ENCODE measurements at regions not wholly inside any gene's neighbourhood (a gene's known extent, or its start where the extent isn't known, plus 50 kb on each side); places are given as distances from the start of the nearest gene placed in this dataset.

DNA sequence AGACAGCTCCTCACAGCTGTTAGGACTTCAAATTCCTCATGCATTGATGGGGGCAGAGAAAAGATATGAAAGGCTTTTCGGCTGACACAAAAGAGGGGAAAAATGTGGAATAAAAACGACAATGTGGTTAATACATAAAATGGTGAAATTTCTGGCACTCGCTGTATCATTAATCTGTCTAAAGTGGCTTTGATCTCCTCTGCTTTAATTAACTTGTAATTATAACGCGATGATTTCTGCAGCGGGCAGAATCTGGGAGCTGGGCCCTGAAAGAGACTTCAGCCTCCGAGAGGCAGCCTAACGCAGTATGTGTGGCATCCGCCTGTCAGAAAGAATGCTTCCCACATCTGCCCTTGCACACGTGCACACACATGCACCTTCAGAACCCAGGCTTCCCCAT, 144.1 kb upstream of the IGSF21 start:
- peaks cover 17% of the 10 kb centered on the region for H3K27me3 Mint-ChIP-seq
- TF ChIP-seq, protein P1, sequence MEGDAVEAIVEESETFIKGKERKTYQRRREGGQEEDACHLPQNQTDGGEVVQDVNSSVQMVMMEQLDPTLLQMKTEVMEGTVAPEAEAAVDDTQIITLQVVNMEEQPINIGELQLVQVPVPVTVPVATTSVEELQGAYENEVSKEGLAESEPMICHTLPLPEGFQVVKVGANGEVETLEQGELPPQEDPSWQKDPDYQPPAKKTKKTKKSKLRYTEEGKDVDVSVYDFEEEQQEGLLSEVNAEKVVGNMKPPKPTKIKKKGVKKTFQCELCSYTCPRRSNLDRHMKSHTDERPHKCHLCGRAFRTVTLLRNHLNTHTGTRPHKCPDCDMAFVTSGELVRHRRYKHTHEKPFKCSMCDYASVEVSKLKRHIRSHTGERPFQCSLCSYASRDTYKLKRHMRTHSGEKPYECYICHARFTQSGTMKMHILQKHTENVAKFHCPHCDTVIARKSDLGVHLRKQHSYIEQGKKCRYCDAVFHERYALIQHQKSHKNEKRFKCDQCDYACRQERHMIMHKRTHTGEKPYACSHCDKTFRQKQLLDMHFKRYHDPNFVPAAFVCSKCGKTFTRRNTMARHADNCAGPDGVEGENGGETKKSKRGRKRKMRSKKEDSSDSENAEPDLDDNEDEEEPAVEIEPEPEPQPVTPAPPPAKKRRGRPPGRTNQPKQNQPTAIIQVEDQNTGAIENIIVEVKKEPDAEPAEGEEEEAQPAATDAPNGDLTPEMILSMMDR (IDR thresholded peaks at IDR 0.05) = no peak
- no peak for TF ChIP-seq EZH2 (IDR thresholded peaks at IDR 0.05; ENCODE audit: borderline replicate concordance, insufficient read depth, low read depth, low read length, poor library complexity, severe bottlenecking)
- ChIA-PET CTCF (no interaction called here), POLR2A (no interaction called here)
- H3K9me3 Mint-ChIP-seq (ENCODE audit: insufficient read depth) = no peaks in the 10 kb centered on the region
- no peaks in the 10 kb centered on the region for H3K79me2 ChIP-seq (ENCODE audit: control insufficient read depth, insufficient read depth, low read length)
- no peak overlapping the region for H3K27ac Mint-ChIP-seq
- WGBS (ENCODE audit: insufficient coverage) = 92% methylated on average over 8 of the region's 10 CpGs
- no peak overlapping the region for H3K27ac ChIP-seq (ENCODE audit: low read length in 2 of 2)
- ATAC-seq (ENCODE audit: low read depth) (no peak), DNase-seq (no peak)
- H3K27me3 ChIP-seq (replicated peaks in 1 of 4; ENCODE audit: control extremely low read depth in 1 of 4, control insufficient read depth in 3 of 4, insufficient read depth in 4 of 4, low read length in 3 of 4) = no peaks in the 10 kb centered on the region
- no peak overlapping the region for H3K4me3 Mint-ChIP-seq
- no peaks in the 10 kb centered on the region for H3K36me3 ChIP-seq (replicated peaks in 1 of 2; ENCODE audit: control extremely low read depth in 1 of 2, control insufficient read depth in 1 of 2, extremely low read depth in 1 of 2, insufficient read depth in 2 of 2, low read length in 1 of 2)
- no peaks in the 10 kb centered on the region for H4K20me1 ChIP-seq (ENCODE audit: control insufficient read depth, insufficient read depth, low read length, poor library complexity, severe bottlenecking)
- H3K4me1 Mint-ChIP-seq = peaks cover 10% of the 10 kb centered on the region
- H3K4me3 ChIP-seq (ENCODE audit: control extremely low read depth in 1 of 5, extremely low read depth in 1 of 5, insufficient read depth in 1 of 5, low read depth in 2 of 5, low read length in 4 of 5) = no peak overlapping the region
- intact Hi-C loops (cut with micrococcal nuclease) = no loop called here
- no peak overlapping the region for H3K9ac ChIP-seq (ENCODE audit: low read length)
- H3K9me3 ChIP-seq (ENCODE audit: control extremely low read depth in 1 of 3, control insufficient read depth in 2 of 3, insufficient read depth in 1 of 3, low read length in 2 of 3) = peaks cover 0 to 3% (median 0%) of the 10 kb centered on the region in 3 donors
- no peak overlapping the region for H2AFZ ChIP-seq (ENCODE audit: insufficient read depth, low read depth, low read length, poor library complexity, severe bottlenecking)
- no peak overlapping the region for H3K4me2 ChIP-seq (replicated peaks; ENCODE audit: low read depth, low read length, poor library complexity, severe bottlenecking)
- H3K4me1 ChIP-seq (ENCODE audit: control insufficient read depth in 2 of 2, insufficient read depth in 2 of 2, low read length in 2 of 2) = peaks cover 2 to 4% of the 10 kb centered on the region in 2 donors

DNA sequence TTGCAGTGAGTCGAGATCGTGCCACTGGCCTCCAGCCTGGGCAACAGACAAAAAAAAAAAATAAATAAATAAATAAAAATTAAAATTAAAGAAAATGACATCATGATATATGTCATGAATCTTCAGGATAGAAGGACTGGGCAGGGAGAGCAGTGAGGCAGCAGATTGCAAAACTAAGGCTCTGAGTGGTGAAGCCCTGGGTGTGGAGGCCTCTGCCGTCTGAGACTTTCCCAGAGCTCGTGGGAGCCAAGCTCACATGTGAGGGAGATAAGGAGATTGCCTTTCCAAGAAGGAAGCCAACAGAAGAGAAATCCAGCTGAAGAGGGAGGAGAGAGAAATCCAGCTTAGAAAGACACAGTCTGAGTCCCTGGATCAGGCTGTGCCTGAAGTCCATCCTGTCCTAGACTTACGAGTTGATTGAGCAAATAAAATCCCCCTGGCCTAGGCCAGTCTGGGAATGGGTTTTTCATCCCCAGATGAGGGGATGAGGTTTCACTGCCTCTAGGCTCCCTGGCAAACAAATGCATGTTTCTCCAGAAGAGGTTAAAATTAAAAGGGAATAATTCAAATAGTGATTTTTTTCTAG, 142.0 kb upstream of the IGSF21 start:
- Histone ChIP-seq H3K4me2 (replicated peaks; ENCODE audit: low read depth, low read length, poor library complexity, severe bottlenecking) (no peak overlapping the region), H2AFZ (ENCODE audit: insufficient read depth, low read depth, low read length, poor library complexity, severe bottlenecking) (no peak overlapping the region), H4K20me1 (ENCODE audit: control insufficient read depth, insufficient read depth, low read length, poor library complexity, severe bottlenecking) (no peaks in the 10 kb centered on the region), H3K36me3 (replicated peaks in 1 of 2; ENCODE audit: control extremely low read depth in 1 of 2, control insufficient read depth in 1 of 2, extremely low read depth in 1 of 2, insufficient read depth in 2 of 2, low read length in 1 of 2) (no peaks in the 10 kb centered on the region), H3K27ac (ENCODE audit: low read length in 2 of 2) (no peak overlapping the region), H3K4me3 (ENCODE audit: control extremely low read depth in 1 of 5, extremely low read depth in 1 of 5, insufficient read depth in 1 of 5, low read depth in 2 of 5, low read length in 4 of 5) (no peak overlapping the region), H3K27me3 (replicated peaks in 1 of 4; ENCODE audit: control extremely low read depth in 1 of 4, control insufficient read depth in 3 of 4, insufficient read depth in 4 of 4, low read length in 3 of 4) (no peaks in the 10 kb centered on the region), H3K9ac (ENCODE audit: low read length) (no peak overlapping the region), H3K9me3 (ENCODE audit: control extremely low read depth in 1 of 3, control insufficient read depth in 2 of 3, insufficient read depth in 1 of 3, low read length in 2 of 3) (peaks cover 0 to 3% (median 0%) of the 10 kb centered on the region in 3 donors), H3K4me1 (ENCODE audit: control insufficient read depth in 2 of 2, insufficient read depth in 2 of 2, low read length in 2 of 2) (peaks cover 0 to under 1% of the 10 kb centered on the region in 2 donors), H3K79me2 (ENCODE audit: control insufficient read depth, insufficient read depth, low read length) (no peaks in the 10 kb centered on the region)
- DNase-seq = no peak
- Mint-ChIP-seq H3K27me3 (peaks cover 14% of the 10 kb centered on the region), H3K27ac (no peak overlapping the region), H3K9me3 (ENCODE audit: insufficient read depth) (no peaks in the 10 kb centered on the region), H3K4me3 (no peak overlapping the region), H3K4me1 (peaks cover 8% of the 10 kb centered on the region)
- WGBS (ENCODE audit: insufficient coverage) = 94% methylated on average over 2 of the region's 5 CpGs
- CTCF ChIA-PET = no interaction called here
- no peak for ATAC-seq (ENCODE audit: low read depth)
- POLR2A ChIA-PET = interaction anchor here (0.7 kb wide), 1 partner anchor 16 kb away, joined by 3 read pairs; no protein-coding TSS in a partner anchor
- TF ChIP-seq, protein P1 (IDR thresholded peaks at IDR 0.05) = no peak
- no peak for TF ChIP-seq EZH2 (IDR thresholded peaks at IDR 0.05; ENCODE audit: borderline replicate concordance, insufficient read depth, low read depth, low read length, poor library complexity, severe bottlenecking)
- intact Hi-C loops (cut with micrococcal nuclease) = no loop called here
